ENCODE measurements at regions not wholly inside any gene's neighbourhood (a gene's known extent, or its start where the extent isn't known, plus 50 kb on each side); places are given as distances from the start of the nearest gene placed in this dataset.
"Not testable (repeated sequence)": the region's sequence is repeated elsewhere in the genome, so short reads cannot be mapped to it uniquely, and the experiment has no call there.

GRCh38 chr4:3637326-3638016 is 105.2 kb upstream of the LRPAP1 start:
- TF ChIP-seq ZC3H10 (CRISPR knock-in tag; IDR thresholded peaks at IDR 0.05): no peak
- no peak for ATAC-seq

GRCh38 chr4:3636646-3637320 is 104.6 kb upstream of the LRPAP1 start:
- TF ChIP-seq POU6F1 (CRISPR knock-in tag; IDR thresholded peaks at IDR 0.05; ENCODE audit: borderline replicate concordance, low read depth) (no peak), ARNTL (CRISPR knock-in tag; IDR thresholded peaks at IDR 0.05; ENCODE audit: borderline replicate concordance, low read depth) (no peak), ZNF565 (CRISPR knock-in tag; conservative IDR thresholded peaks at IDR 0.05; ENCODE audit: low read depth) (no peak), TSHZ2 (CRISPR knock-in tag; IDR thresholded peaks at IDR 0.05) (no peak), BACH2 (CRISPR knock-in tag; IDR thresholded peaks at IDR 0.05; ENCODE audit: borderline replicate concordance) (no peak), CSDC2 (CRISPR knock-in tag; IDR thresholded peaks at IDR 0.05) (no peak), ZFP30 (CRISPR knock-in tag; IDR thresholded peaks at IDR 0.05) (no peak), ZNF8 (CRISPR knock-in tag; IDR thresholded peaks at IDR 0.05) (no peak), PATZ1 (CRISPR knock-in tag; IDR thresholded peaks at IDR 0.05; ENCODE audit: borderline replicate concordance) (no peak), GLIS3 (CRISPR knock-in tag; IDR thresholded peaks at IDR 0.05) (no peak), RARB (CRISPR knock-in tag; IDR thresholded peaks at IDR 0.05) (no peak), TCF4 (CRISPR knock-in tag; IDR thresholded peaks at IDR 0.05; ENCODE audit: borderline replicate concordance) (no peak), ZNF70 (CRISPR knock-in tag; IDR thresholded peaks at IDR 0.05) (no peak), OSR1 (CRISPR knock-in tag; IDR thresholded peaks at IDR 0.05) (no peak), CREB5 (CRISPR knock-in tag; IDR thresholded peaks at IDR 0.05; ENCODE audit: low read depth) (no peak), CSRNP3 (CRISPR knock-in tag; IDR thresholded peaks at IDR 0.05) (no peak), ZFP3 (CRISPR knock-in tag; IDR thresholded peaks at IDR 0.05) (no peak), TOX (CRISPR knock-in tag; IDR thresholded peaks at IDR 0.05; ENCODE audit: borderline replicate concordance) (no peak), SNAI2 (CRISPR knock-in tag; IDR thresholded peaks at IDR 0.05) (no peak), ZC3H10 (CRISPR knock-in tag; IDR thresholded peaks at IDR 0.05) (no peak)
- no peak for ATAC-seq

- not testable (repeated sequence) for ATAC-seq
These were observed 103.8 kb upstream of the LRPAP1 start for GRCh38 chr4:3636020-3636419.
